A549 (cell line): ENCODE measurements at regions not wholly inside any gene's neighbourhood (a gene's known extent, or its start where the extent isn't known, plus 50 kb on each side); places are given as distances from the start of the nearest gene placed in this dataset.

Experiments used
- ATAC-seq, 2 experiments: fragments of 200-7000 bp in 1 of 2; fragments of >200 bp in 1 of 2; cut with Nextera tagmentation in 1 of 2; cut with Tn5 transposase in 1 of 2; 3 replicates each; pipeline versions ENCODE4 v1.8.0 to v1.9.1; 2018 to 2020; ENCODE audit warnings: mild to moderate bottlenecking in 1 of 2, moderate library complexity in 1 of 2
- CTCF ChIA-PET: fragments of 300-600 bp; sonication (Branson Sonifier 250); formaldehyde crosslinking; extraction: SDS; loops from one replicate; lab custom pipeline; 2021; ENCODE audit warnings: antibody characterized with exemption, inconsistent platforms; lab: Yijun Ruan, JAX
- POLR2A ChIA-PET: fragments of 350-600 bp; formaldehyde crosslinking; extraction: SDS; loops from one replicate; lab custom pipeline; 2021; ENCODE audit warnings: antibody characterized with exemption, inconsistent platforms; lab: Yijun Ruan, JAX
- DNase-seq, 2 experiments: peaks; one replicate each; pipeline versions ENCODE4 v3.0.0 to v3.0.0-alpha.2; 2011 to 2016; ENCODE audit warnings: low read depth in 1 of 2, low spot score in 1 of 2
- FAIRE-seq: peaks from 2 replicates; lab custom pipeline; 2011; peaks lifted over from hg19 to GRCh38; lab: Jason Lieb, UNC
- H3K27ac ChIP-seq, 2 experiments: fragments of >200 bp; sonication (Bioruptor Twin); formaldehyde crosslinking; 3 replicates each; pipeline ENCODE4 v1.5.1; 2016 to 2017
- H3K4me1 ChIP-seq: fragments of >200 bp; sonication (Bioruptor Twin); formaldehyde crosslinking; 3 replicates; pipeline ENCODE4 v1.6.1; 2016
- H3K4me2 ChIP-seq: fragments of >200 bp; sonication (Bioruptor Twin); formaldehyde crosslinking; 3 replicates; pipeline ENCODE4 v1.6.1; 2016
- H3K4me3 ChIP-seq: fragments of >200 bp; sonication (Bioruptor Twin); formaldehyde crosslinking; 3 replicates; pipeline ENCODE4 v1.5.1; 2016
- H3K9me3 ChIP-seq: fragments of >200 bp; sonication (Bioruptor Twin); formaldehyde crosslinking; 3 replicates; pipeline ENCODE4 v1.6.1; 2016
- CBX2 ChIP-seq: fragments of 200-600 bp; sonication (generic); IDR thresholded peaks from 2 replicates; pipeline ENCODE4 v1.6.1; 2016; ENCODE audit warnings: low read depth, mild to moderate bottlenecking, borderline replicate concordance
- CEBPB ChIP-seq, 2 experiments: fragments of >200 bp in 1 of 2; sonication (Bioruptor Twin) in 1 of 2; formaldehyde crosslinking in 1 of 2; IDR thresholded peaks; 2 replicates each; pipeline ENCODE4 v1.6.1; 2012 to 2016
- EHF ChIP-seq: fragments of 250-450 bp; sonication (Bioruptor Pico); IDR thresholded peaks from 2 replicates; pipeline ENCODE4 v1.5.0; 2020; ENCODE audit warnings: mild to moderate bottlenecking
- EHMT2 ChIP-seq: fragments of 200-600 bp; sonication (generic); IDR thresholded peaks from 2 replicates; pipeline ENCODE4 v1.6.1; 2016; ENCODE audit warnings: antibody characterized with exemption, low read depth, mild to moderate bottlenecking, moderate library complexity
- EP300 ChIP-seq, 2 experiments: fragments of >200 bp; sonication (Bioruptor Twin); formaldehyde crosslinking; IDR thresholded peaks; 2 replicates in 1 of 2; 3 replicates in 1 of 2; pipeline ENCODE4 v1.6.1; 2016 to 2017
- FOXS1 ChIP-seq: fragments of 250-450 bp; sonication (Bioruptor Pico); IDR thresholded peaks from 2 replicates; pipeline ENCODE4 v1.5.0; 2020; ENCODE audit warnings: mild to moderate bottlenecking, moderate library complexity
- HDAC2 ChIP-seq: fragments of 200-600 bp; sonication (generic); IDR thresholded peaks from 2 replicates; pipeline ENCODE4 v1.6.1; 2016
- HEYL ChIP-seq: fragments of 250-450 bp; sonication (Bioruptor Pico); IDR thresholded peaks from 2 replicates; pipeline ENCODE4 v1.8.0; 2021; ENCODE audit warnings: mild to moderate bottlenecking, moderate library complexity
- HOXB5 ChIP-seq: fragments of 250-450 bp; sonication (Bioruptor Pico); IDR thresholded peaks from 2 replicates; pipeline ENCODE4 v1.5.0; 2020; ENCODE audit warnings: mild to moderate bottlenecking, moderate library complexity
- JUNB ChIP-seq: fragments of >200 bp; sonication (Bioruptor Twin); formaldehyde crosslinking; IDR thresholded peaks from 2 replicates; pipeline ENCODE4 v1.6.1; 2016
- MAFK ChIP-seq: fragments of 450-650 bp; IDR thresholded peaks from 2 replicates; pipeline ENCODE4 v1.6.1; 2014; ENCODE audit not compliant: partially characterized antibody
- MAZ ChIP-seq: fragments of 150-350 bp; IDR thresholded peaks from 2 replicates; pipeline ENCODE4 v1.6.1; 2014; ENCODE audit warnings: antibody characterized with exemption, low read depth, low read length, borderline replicate concordance
- MYC ChIP-seq: IDR thresholded peaks from 2 replicates; pipeline ENCODE4 v1.6.1; 2012; ENCODE audit warnings: mild to moderate bottlenecking, inconsistent platforms, low read length, improper control_type of control experiment, borderline replicate concordance
- NFE2L2 ChIP-seq: fragments of 150-350 bp; conservative IDR thresholded peaks from 2 replicates; pipeline ENCODE4 v1.6.1; 2014; ENCODE audit warnings: low read length
- NPAS2 ChIP-seq: fragments of 250-450 bp; sonication (Bioruptor Pico); IDR thresholded peaks from 2 replicates; pipeline ENCODE4 v1.8.0; 2022; ENCODE audit warnings: mild to moderate bottlenecking, moderate library complexity, borderline replicate concordance
- NR3C1 ChIP-seq: fragments of >200 bp; sonication (Bioruptor Twin); formaldehyde crosslinking; IDR thresholded peaks from 3 replicates; pipeline ENCODE4 v1.6.1; 2017
- POLR2A ChIP-seq: IDR thresholded peaks from 2 replicates; pipeline ENCODE4 v1.6.1; 2012; ENCODE audit warnings: mild to moderate bottlenecking, low read length
- RARB ChIP-seq: fragments of 250-450 bp; sonication (Bioruptor Pico); IDR thresholded peaks from 2 replicates; pipeline ENCODE4 v1.8.0; 2021; ENCODE audit warnings: mild to moderate bottlenecking, moderate library complexity
- RCOR1 ChIP-seq: fragments of 150-350 bp; IDR thresholded peaks from 2 replicates; pipeline ENCODE4 v1.6.1; 2014; ENCODE audit warnings: antibody characterized with exemption, low read length, low read depth
- RNF2 ChIP-seq: fragments of 200-600 bp; sonication (generic); IDR thresholded peaks from 2 replicates; pipeline ENCODE4 v1.6.1; 2016; ENCODE audit warnings: low read depth, mild to moderate bottlenecking, antibody characterized with exemption, moderate library complexity, borderline replicate concordance
- TFCP2L1 ChIP-seq: fragments of 250-450 bp; sonication (Bioruptor Pico); IDR thresholded peaks from 2 replicates; pipeline ENCODE4 v1.5.0; 2021; ENCODE audit warnings: mild to moderate bottlenecking
- TP53 ChIP-seq: fragments of 250-450 bp; sonication (Bioruptor Pico); IDR thresholded peaks from 2 replicates; pipeline ENCODE4 v1.5.0; 2021; ENCODE audit warnings: mild to moderate bottlenecking, moderate library complexity
- ZFP36 ChIP-seq: fragments of 450-650 bp; IDR thresholded peaks from 2 replicates; pipeline ENCODE4 v1.6.1; 2014; ENCODE audit warnings: borderline replicate concordance; ENCODE audit not compliant: partially characterized antibody
- ZSCAN20 ChIP-seq: fragments of 250-450 bp; sonication (Bioruptor Pico); IDR thresholded peaks from 2 replicates; pipeline ENCODE4 v1.8.0; 2022; ENCODE audit warnings: mild to moderate bottlenecking, moderate library complexity
- WGBS: methylation state at CpG from one replicate; pipeline ENCODE4 v1.1.6; 2017; ENCODE audit errors: missing lambda C conversion rate; 5-methylcytosine and 5-hydroxymethylcytosine counted together
- TF ChIP-seq, protein P1 (sequence below): fragments of 150-350 bp; IDR thresholded peaks from 2 replicates; pipeline ENCODE4 v1.6.1; 2014; ENCODE audit warnings: low read depth, mild to moderate bottlenecking, low read length
- TF ChIP-seq, protein P2 (sequence below): fragments of >200 bp; sonication (Bioruptor Twin); formaldehyde crosslinking; IDR thresholded peaks from 2 replicates; pipeline ENCODE4 v1.6.1; 2016
- TF ChIP-seq, protein P3 (sequence below): IDR thresholded peaks from 2 replicates; pipeline ENCODE4 v1.6.1; 2012; ENCODE audit warnings: low read depth, borderline replicate concordance
- TF ChIP-seq, protein P4 (sequence below): fragments of 450-650 bp; IDR thresholded peaks from 2 replicates; pipeline ENCODE4 v1.6.1; 2014; ENCODE audit warnings: antibody characterized with exemption
- TF ChIP-seq, protein P5 (sequence below): IDR thresholded peaks from 2 replicates; pipeline ENCODE4 v1.6.1; 2012

DNA sequence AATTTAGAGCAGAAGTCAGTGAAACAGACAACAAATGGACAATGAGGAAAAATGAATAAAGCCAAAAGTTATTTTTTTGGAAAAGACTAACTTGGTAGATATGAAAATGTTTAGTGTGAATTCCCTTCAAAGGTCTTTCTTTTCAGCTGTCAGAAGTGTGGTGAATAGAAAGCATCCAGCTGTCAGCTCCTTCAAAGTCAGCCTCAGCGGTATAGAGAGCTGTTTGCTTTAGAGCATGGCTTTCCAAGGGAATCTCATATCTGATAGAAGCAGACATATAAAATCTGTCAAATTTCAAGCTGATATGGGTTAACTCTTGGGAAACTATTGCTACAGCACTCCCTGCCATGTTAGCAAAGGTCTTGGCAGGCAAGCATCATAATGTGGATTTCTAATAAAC lies 309.3 kb downstream of the CASP12 start:
- Histone ChIP-seq H3K4me2 (no peak overlapping the region), H3K27ac (no peak overlapping the region), H3K9me3 (no peaks in the 10 kb centered on the region), H3K4me3 (no peak overlapping the region), H3K4me1 (no peaks in the 10 kb centered on the region)
- FAIRE-seq = no peak
- POLR2A ChIA-PET = interaction anchor here (0.5 kb wide), 1 partner anchor 10 kb away, joined by 3 read pairs; no protein-coding TSS in a partner anchor
- WGBS = 59% methylated on average over 1 of the region's 1 CpG
- no peak for ATAC-seq
- CTCF ChIA-PET = no interaction called here
- TF ChIP-seq TP53 (CRISPR knock-in tag) = no peak
- TF ChIP-seq, all 56 proteins: peak for 0
- no peak for DNase-seq

DNA sequence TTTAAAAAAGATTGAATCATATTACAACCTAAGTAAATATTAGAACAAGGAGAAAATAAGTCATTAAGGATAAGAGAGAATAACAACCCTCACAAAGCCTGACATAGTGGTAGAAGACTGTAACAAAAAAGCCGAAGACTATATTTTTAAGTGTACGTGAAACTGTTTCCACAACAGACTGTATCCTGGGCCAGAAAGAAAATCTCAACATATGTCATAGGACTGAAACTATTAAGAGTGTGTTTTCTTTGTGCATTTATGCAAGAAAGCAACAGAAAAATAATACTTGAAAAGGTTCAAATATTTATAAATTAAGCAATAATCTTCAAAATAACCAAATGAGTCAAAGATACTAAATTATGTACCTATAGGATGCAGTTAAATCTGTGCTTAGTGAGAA lies 309.8 kb downstream of the CASP12 start:
- DNase-seq (no peak), ATAC-seq (no peak)

DNA sequence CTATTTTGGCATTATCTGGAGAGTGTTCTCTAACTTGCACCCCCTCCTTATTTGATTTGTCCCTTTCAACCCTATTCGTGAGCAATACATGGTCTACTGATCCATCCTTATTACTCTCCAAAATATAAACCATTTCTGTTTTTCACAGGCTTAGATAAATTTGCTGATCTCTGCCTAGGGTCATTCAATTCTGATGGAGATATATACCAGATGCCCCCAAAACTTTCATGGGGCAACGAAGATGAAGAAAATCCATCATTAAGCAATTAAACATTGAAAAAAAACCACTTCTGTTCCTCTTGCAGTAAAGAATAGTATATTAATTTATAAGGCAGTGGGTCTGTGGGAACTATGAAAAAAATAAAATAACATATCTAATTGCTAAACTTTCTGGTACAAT lies 313.4 kb downstream of the CASP12 start:
- no peak for FAIRE-seq
- ChIA-PET CTCF (no interaction called here), POLR2A (no interaction called here)
- H3K27ac ChIP-seq = no peak overlapping the region
- DNase-seq = no peak
- TF ChIP-seq MAFK (no peak), RARB (CRISPR knock-in tag) (no peak), NPAS2 (CRISPR knock-in tag) (no peak), ZSCAN20 (no peak), NFE2L2 (no peak), JUNB (no peak), HEYL (CRISPR knock-in tag) (no peak), EHMT2 (no peak), NR3C1 (no peak), TFCP2L1 (no peak), CBX2 (no peak), ZFP36 (no peak)
- TF ChIP-seq, protein P1, sequence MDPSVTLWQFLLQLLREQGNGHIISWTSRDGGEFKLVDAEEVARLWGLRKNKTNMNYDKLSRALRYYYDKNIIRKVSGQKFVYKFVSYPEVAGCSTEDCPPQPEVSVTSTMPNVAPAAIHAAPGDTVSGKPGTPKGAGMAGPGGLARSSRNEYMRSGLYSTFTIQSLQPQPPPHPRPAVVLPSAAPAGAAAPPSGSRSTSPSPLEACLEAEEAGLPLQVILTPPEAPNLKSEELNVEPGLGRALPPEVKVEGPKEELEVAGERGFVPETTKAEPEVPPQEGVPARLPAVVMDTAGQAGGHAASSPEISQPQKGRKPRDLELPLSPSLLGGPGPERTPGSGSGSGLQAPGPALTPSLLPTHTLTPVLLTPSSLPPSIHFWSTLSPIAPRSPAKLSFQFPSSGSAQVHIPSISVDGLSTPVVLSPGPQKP = no peak
- TF ChIP-seq, protein P2, sequence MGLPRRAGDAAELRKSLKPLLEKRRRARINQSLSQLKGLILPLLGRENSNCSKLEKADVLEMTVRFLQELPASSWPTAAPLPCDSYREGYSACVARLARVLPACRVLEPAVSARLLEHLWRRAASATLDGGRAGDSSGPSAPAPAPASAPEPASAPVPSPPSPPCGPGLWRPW = no peak
- TF ChIP-seq, protein P3, sequence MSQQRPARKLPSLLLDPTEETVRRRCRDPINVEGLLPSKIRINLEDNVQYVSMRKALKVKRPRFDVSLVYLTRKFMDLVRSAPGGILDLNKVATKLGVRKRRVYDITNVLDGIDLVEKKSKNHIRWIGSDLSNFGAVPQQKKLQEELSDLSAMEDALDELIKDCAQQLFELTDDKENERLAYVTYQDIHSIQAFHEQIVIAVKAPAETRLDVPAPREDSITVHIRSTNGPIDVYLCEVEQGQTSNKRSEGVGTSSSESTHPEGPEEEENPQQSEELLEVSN = no peak
- WGBS = 28% methylated on average over 2 of the region's 2 CpGs
- no peaks in the 10 kb centered on the region for H3K9me3 ChIP-seq
- H3K4me3 ChIP-seq = no peak overlapping the region
- no peak overlapping the region for H3K4me2 ChIP-seq
- H3K4me1 ChIP-seq = no peaks in the 10 kb centered on the region
- ATAC-seq = no peak

More for the DNA sequence above, 309.8 kb downstream of the CASP12 start:
- Histone ChIP-seq H3K9me3 (no peaks in the 10 kb centered on the region), H3K4me3 (no peak overlapping the region), H3K27ac (no peak overlapping the region), H3K4me1 (no peaks in the 10 kb centered on the region), H3K4me2 (no peak overlapping the region)
- FAIRE-seq = no peak
- POLR2A ChIA-PET = no interaction called here
- TF ChIP-seq POLR2A = no peak
- no peak for TF ChIP-seq HDAC2
- TF ChIP-seq RNF2 = no peak
- no peak for TF ChIP-seq HEYL (CRISPR knock-in tag)
- 94% methylated on average over 2 of the region's 2 CpGs for WGBS
- CTCF ChIA-PET = no interaction called here

DNA sequence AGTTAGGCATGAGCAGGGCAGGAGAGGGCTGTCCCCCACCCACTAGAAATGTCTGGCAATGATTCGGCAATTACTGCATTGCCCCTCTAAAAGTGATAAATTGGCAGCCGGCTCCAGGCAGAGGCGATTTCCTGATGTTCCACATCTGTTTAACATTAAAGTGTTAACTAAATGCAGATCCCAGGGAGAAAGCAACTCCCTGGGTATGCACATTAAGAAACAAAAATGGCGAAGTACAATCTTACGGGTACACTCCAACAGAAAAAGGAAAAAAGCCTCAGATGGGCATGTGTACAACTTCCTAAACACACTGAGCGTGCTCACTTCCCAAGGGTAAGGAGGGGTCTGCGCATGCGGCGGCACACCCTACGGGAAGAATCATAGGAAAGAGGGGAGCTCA lies 314.4 kb downstream of the CASP12 start:
- no peak for TF ChIP-seq MYC
- no peak for TF ChIP-seq TP53 (CRISPR knock-in tag)
- no peak for TF ChIP-seq RCOR1
- TF ChIP-seq, protein P4, sequence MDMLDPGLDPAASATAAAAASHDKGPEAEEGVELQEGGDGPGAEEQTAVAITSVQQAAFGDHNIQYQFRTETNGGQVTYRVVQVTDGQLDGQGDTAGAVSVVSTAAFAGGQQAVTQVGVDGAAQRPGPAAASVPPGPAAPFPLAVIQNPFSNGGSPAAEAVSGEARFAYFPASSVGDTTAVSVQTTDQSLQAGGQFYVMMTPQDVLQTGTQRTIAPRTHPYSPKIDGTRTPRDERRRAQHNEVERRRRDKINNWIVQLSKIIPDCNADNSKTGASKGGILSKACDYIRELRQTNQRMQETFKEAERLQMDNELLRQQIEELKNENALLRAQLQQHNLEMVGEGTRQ = no peak
- TF ChIP-seq, protein P5, sequence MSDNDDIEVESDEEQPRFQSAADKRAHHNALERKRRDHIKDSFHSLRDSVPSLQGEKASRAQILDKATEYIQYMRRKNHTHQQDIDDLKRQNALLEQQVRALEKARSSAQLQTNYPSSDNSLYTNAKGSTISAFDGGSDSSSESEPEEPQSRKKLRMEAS = no peak
- no peak for TF ChIP-seq EP300 (IDR thresholded peaks at IDR 0.05)
- no peak for TF ChIP-seq CEBPB (IDR thresholded peaks at IDR 0.05)
- no peak for TF ChIP-seq FOXS1
- no peak for TF ChIP-seq EHF (CRISPR knock-in tag)
- no peak for TF ChIP-seq POLR2A
- TF ChIP-seq HOXB5 (CRISPR knock-in tag) = no peak
- no peak for TF ChIP-seq MAZ
- TF ChIP-seq, protein P3 = no peak
- no peak for FAIRE-seq
- Histone ChIP-seq H3K4me2 (no peak overlapping the region), H3K4me3 (no peak overlapping the region), H3K4me1 (no peaks in the 10 kb centered on the region), H3K9me3 (no peaks in the 10 kb centered on the region), H3K27ac (no peak overlapping the region)
- DNase-seq = no peak
- no peak for ATAC-seq
- POLR2A ChIA-PET = no interaction called here
- CTCF ChIA-PET = no interaction called here
- 73% methylated on average over 9 of the region's 10 CpGs for WGBS
